HG03521 (cell line): ENCODE measurements at regions not wholly inside any gene's neighbourhood (a gene's known extent, or its start where the extent isn't known, plus 50 kb on each side); places are given as distances from the start of the nearest gene placed in this dataset.

Experiments used
- ATAC-seq: cut with Tn5 transposase; IDR thresholded peaks from one replicate; pipeline ENCODE4 v1.9.1; 2021; ENCODE audit warnings: mild to moderate bottlenecking, moderate library complexity; ENCODE audit not compliant: unreplicated experiment

GRCh38 chrX:22392133-22392948, 119.6 kb downstream of the CBLL2 start:
- no peak for ATAC-seq

- no peak for ATAC-seq
These were observed 122.7 kb downstream of the CBLL2 start for GRCh38 chrX:22395372-22395771.

- no peak for ATAC-seq
These were observed 123.7 kb downstream of the CBLL2 start for GRCh38 chrX:22396408-22396807.

DNA sequence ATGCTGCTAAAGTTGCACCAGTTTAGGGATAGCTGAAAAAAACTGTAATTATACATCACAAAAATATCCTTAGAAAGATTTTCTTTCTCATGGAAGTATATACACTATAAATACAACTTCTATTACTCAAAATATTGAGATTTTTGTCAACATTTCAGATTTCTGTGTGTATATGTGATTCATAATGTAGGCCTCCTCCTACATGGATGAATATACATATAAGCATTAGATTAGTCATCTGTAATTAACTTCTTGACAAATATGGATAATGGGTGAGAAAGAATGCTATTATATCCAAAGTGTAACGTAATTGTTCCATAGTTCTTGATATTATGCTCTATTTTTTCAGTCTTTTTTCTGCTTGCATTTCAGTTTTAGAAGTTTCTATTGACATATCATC, 124.9 kb downstream of the CBLL2 start:
- no peak for ATAC-seq

GRCh38 chrX:22399437-22400192, 126.9 kb downstream of the CBLL2 start:
- no peak for ATAC-seq

GRCh38 chrX:22404297-22404696, 131.6 kb downstream of the CBLL2 start:
- no peak for ATAC-seq

GRCh38 chrX:22406201-22406737, 133.6 kb downstream of the CBLL2 start:
- no peak for ATAC-seq

DNA sequence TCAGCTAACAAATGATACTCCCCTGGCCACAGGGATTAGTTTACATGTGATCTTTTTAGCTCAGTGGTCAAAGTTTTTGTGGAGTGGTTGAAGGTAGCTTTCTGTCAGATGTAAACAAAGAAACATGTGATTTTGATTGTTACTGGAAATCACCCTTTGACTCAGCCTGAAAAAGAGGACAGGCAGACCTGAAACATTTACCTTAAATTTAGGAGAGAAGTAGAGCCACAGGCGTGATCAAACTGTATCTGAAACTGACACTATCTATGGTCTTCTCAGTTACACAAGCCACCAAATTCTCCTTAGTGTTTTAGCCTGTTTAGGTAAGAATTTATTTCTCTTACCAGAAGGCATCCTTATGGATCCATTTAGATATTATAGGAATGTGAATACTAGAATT, 136.7 kb downstream of the CBLL2 start:
- no peak for ATAC-seq

DNA sequence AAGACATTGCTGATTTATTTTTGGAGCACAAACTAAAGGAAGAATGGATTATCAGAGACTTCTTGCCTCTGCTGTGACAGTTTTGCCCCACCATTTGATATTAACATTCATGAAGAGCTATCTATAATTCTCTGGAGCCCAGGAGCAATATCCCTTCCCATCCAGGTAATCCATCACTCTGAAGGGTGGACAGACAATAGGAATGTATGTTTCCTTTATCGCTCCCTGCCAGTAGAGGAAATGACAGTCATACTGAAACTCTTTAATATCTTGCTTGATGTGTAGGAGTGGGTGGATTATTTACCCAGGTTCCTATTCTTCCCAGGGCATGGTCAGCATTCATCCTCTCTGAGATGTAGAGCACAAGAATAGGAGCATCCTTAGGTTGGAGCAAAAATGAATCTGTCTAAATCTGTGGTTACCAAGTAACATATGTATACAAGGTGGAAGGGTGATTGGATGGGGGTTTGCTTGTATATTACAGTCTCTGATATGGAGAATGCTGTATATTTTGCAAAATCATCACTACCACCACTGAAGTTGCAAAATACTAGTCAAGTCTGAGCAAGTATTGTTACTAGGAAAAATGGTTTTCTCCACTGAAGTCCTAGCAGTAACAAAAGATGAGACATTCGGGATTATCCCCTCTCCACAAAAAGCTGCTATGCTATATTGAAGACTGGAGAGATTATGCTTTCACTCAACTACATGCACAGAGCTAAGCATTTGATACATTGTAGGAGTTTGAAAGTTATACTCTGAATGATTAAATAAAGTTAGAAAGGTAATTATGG, 151.6 kb downstream of the CBLL2 start:
- ATAC-seq: no peak

DNA sequence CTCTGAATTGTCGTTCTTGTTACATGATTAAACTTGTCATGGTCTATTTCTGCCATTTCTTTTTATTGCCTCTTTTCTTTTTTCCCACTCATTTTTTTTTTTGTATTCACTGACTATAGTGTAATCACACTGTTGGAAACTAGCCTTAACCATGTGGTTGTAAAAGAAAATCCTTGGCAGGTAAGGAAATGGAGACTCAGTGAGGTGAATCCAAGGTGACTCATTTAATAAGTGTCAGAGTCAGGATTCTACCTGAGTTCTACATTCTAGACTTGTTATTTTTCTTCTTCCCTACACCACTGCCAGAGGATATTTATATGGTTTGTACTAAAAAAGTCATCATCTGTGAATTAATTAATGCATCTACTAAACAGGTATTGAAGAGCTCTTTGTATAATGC, 152.2 kb downstream of the CBLL2 start:
- no peak for ATAC-seq

- no peak for ATAC-seq
These were observed 157.0 kb downstream of the CBLL2 start for GRCh38 chrX:22429704-22430103.

DNA sequence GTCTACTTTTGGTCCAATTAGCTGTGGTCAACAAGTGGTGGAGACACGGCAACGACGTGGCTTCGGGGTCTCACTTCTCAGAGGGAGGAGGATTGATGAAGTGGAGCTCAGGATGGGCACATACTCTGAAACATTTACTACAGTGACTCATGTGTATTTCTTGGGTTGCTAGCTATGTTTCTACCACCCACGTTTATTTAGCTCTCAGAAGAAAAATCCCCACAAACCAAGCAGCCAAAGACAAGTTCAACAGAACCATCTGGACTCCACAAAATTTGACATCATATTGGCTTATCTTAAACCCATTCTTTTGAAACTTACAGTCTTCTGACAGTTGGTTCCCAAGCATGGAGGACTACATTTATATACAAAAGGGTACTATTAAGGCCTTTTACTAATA, 158.0 kb downstream of the CBLL2 start:
- ATAC-seq: no peak

GRCh38 chrX:22433292-22434070, 160.8 kb downstream of the CBLL2 start:
- ATAC-seq: no peak

- no peak for ATAC-seq
These were observed 173.2 kb downstream of the CBLL2 start for GRCh38 chrX:22445880-22446279.

- no peak for ATAC-seq
These were observed 190.2 kb downstream of the CBLL2 start for GRCh38 chrX:22462959-22463358.

DNA sequence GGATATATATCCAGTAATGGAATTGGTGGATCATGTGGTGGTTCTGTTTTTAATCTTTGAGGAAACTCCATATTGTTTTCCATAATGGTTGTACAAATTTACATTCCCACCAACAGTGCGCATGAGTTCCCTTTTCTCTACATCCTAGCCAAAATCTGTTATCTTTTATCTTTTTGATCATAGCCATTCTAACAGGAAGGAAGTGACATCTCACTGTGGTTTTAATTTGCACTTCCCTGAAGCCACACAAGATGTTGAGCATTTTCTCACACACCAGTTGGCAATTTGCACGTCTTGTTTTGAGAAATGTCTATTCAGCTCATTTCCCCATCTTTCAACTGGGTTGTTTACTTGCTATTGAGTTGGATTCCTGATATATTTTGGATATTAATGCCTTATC, 194.9 kb downstream of the CBLL2 start:
- ATAC-seq: no peak

DNA sequence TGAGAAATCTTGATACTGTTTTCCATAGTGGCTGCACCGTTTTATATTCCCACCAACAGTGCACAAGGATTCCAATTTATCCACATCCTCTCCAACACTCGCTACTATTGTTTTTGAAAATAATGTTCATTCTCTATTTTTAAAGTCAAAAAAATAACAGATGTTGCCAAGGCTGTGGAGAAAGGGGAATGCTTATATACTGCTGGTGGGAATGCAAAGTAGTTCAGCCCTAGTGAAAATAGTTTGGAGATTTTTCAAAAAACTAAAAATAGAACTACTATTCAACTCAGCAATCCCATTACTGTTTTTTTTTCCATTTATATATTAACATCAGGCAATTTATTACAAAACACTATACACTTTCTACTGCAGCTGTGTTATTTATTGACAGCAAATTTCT, 208.7 kb downstream of the CBLL2 start:
- no peak for ATAC-seq

- no peak for ATAC-seq
These were observed 213.6 kb downstream of the CBLL2 start for GRCh38 chrX:22486296-22486695.

- no peak for ATAC-seq
These were observed 244.2 kb downstream of the CBLL2 start for GRCh38 chrX:22516893-22517292.

DNA sequence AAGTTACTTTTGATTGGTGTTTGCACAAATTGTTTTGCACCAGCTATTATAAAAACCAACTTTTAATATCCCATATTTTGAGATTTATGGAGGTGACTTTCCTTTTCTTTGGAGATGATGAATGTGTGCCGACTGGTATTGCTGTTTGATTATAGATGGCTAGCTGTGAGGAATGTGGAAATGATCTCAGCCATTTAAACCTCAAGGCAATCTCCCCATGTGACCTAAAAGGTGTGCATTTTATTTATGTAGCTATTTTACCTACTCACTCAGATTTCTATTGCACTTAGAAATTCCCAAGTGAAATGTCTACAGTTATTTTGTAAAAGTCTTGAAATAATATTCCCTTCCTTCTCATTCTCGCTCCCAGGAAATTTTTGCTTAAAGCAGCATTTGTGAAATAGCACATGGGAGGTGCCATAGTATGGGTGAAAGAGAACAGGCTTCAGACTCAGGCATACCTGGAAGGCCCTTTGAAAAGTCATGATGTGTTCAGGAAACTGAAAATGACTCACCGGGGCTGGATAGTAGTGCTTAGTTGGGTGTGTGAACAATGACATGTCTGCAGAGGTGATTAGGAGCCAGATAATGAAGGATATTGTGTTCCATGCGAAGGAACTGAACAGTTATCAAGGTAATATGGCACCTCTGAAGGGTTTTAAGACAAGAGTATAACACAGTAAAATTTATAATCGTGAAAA, 247.6 kb downstream of the CBLL2 start:
- ATAC-seq: no peak
